KMS-11 (cell line): ENCODE measurements at regions not wholly inside any gene's neighbourhood (a gene's known extent, or its start where the extent isn't known, plus 50 kb on each side); places are given as distances from the start of the nearest gene placed in this dataset.

Experiments
- H2AFZ ChIP-seq: fragments of 200-600 bp; sonication (generic); 2 replicates; pipeline ENCODE4 v1.6.1; 2016; ENCODE audit warnings: antibody characterized with exemption, mixed run types, low read depth
- H3K27ac ChIP-seq: fragments of 200-600 bp; sonication (generic); 2 replicates; pipeline ENCODE4 v1.6.1; 2016; ENCODE audit warnings: mild to moderate bottlenecking, mixed run types
- H3K27me3 ChIP-seq: fragments of 200-600 bp; sonication (generic); 2 replicates; pipeline ENCODE4 v1.6.1; 2017; ENCODE audit warnings: mild to moderate bottlenecking, low read depth, mixed run types, moderate library complexity; ENCODE audit not compliant: insufficient read depth
- H3K36me3 ChIP-seq: fragments of 200-600 bp; sonication (generic); 2 replicates; pipeline ENCODE4 v1.6.1; 2017; ENCODE audit warnings: mild to moderate bottlenecking, mixed run types; ENCODE audit not compliant: insufficient read depth
- H3K4me1 ChIP-seq: fragments of 200-600 bp; sonication (generic); 2 replicates; pipeline ENCODE4 v1.6.1; 2016; ENCODE audit warnings: mild to moderate bottlenecking, low read depth, mixed run types; ENCODE audit not compliant: poor library complexity, severe bottlenecking
- H3K4me2 ChIP-seq: fragments of 200-600 bp; sonication (generic); 2 replicates; pipeline ENCODE4 v1.7.0; 2016; ENCODE audit warnings: mild to moderate bottlenecking, mixed run types
- H3K4me3 ChIP-seq: fragments of 200-600 bp; sonication (generic); IDR thresholded peaks from 2 replicates; pipeline ENCODE4 v1.6.1; 2017; ENCODE audit warnings: low read depth, low read length, mixed read lengths; ENCODE audit not compliant: insufficient read depth
- H3K79me2 ChIP-seq: fragments of 200-600 bp; sonication (generic); 2 replicates; pipeline ENCODE4 v1.6.1; 2016; ENCODE audit warnings: low read depth, mixed run types; ENCODE audit not compliant: insufficient read depth
- H3K9ac ChIP-seq: fragments of 200-600 bp; sonication (generic); 2 replicates; pipeline ENCODE4 v1.6.1; 2016; ENCODE audit warnings: mild to moderate bottlenecking, mixed run types
- H4K20me1 ChIP-seq: fragments of 200-600 bp; sonication (generic); 2 replicates; pipeline ENCODE4 v1.6.1; 2016; ENCODE audit warnings: mild to moderate bottlenecking, mixed run types; ENCODE audit not compliant: insufficient read depth
- CTCF ChIP-seq: fragments of 200-600 bp; sonication (generic); conservative IDR thresholded peaks from 2 replicates; pipeline ENCODE4 v1.6.1; 2017; ENCODE audit warnings: low read depth, mild to moderate bottlenecking, antibody characterized with exemption, low read length, moderate library complexity, mixed read lengths

GRCh38 chr10:106158241-106158640 lies 1006.3 kb downstream of the SORCS1 start:
- no peaks in the 10 kb centered on the region for H3K36me3 ChIP-seq

GRCh38 chr10:106147021-106147420 lies 1017.5 kb downstream of the SORCS1 start:
- no peaks in the 10 kb centered on the region for H3K79me2 ChIP-seq
- no peak overlapping the region for H3K4me3 ChIP-seq
- no peak overlapping the region for H3K9ac ChIP-seq
- no peak overlapping the region for H3K27ac ChIP-seq
- H3K36me3 ChIP-seq: no peaks in the 10 kb centered on the region
- H4K20me1 ChIP-seq: no peaks in the 10 kb centered on the region
- TF ChIP-seq CTCF: no peak
- H2AFZ ChIP-seq: no peak overlapping the region
- H3K4me2 ChIP-seq: no peak overlapping the region
- no peaks in the 10 kb centered on the region for H3K4me1 ChIP-seq
- H3K27me3 ChIP-seq: no peaks in the 10 kb centered on the region

More at GRCh38 chr10:106158241-106158640, 1006.3 kb downstream of the SORCS1 start:
- Histone ChIP-seq H3K27me3 (no peaks in the 10 kb centered on the region), H4K20me1 (no peaks in the 10 kb centered on the region), H3K27ac (no peak overlapping the region), H3K9ac (no peak overlapping the region), H2AFZ (no peak overlapping the region), H3K79me2 (no peaks in the 10 kb centered on the region), H3K4me3 (no peak overlapping the region), H3K4me2 (no peak overlapping the region), H3K4me1 (no peaks in the 10 kb centered on the region)
- no peak for TF ChIP-seq CTCF

GRCh38 chr10:106139915-106140314 lies 1024.6 kb downstream of the SORCS1 start:
- no peak overlapping the region for H3K4me3 ChIP-seq
- H3K4me1 ChIP-seq: no peaks in the 10 kb centered on the region
- H4K20me1 ChIP-seq: no peaks in the 10 kb centered on the region
- H3K9ac ChIP-seq: no peak overlapping the region
- H2AFZ ChIP-seq: no peak overlapping the region
- H3K27ac ChIP-seq: no peak overlapping the region
- no peaks in the 10 kb centered on the region for H3K27me3 ChIP-seq
- no peaks in the 10 kb centered on the region for H3K79me2 ChIP-seq
- H3K4me2 ChIP-seq: no peak overlapping the region
- TF ChIP-seq CTCF: no peak
- no peaks in the 10 kb centered on the region for H3K36me3 ChIP-seq

- H3K4me3 ChIP-seq: no peak overlapping the region
- no peaks in the 10 kb centered on the region for H3K36me3 ChIP-seq
- no peak overlapping the region for H3K9ac ChIP-seq
- no peaks in the 10 kb centered on the region for H3K4me1 ChIP-seq
- no peak overlapping the region for H3K4me2 ChIP-seq
- no peak overlapping the region for H2AFZ ChIP-seq
- no peak for TF ChIP-seq CTCF
- H4K20me1 ChIP-seq: no peaks in the 10 kb centered on the region
- no peak overlapping the region for H3K27ac ChIP-seq
- H3K79me2 ChIP-seq: no peaks in the 10 kb centered on the region
- no peaks in the 10 kb centered on the region for H3K27me3 ChIP-seq
Observed at GRCh38 chr10:106136175-106136574, 1028.3 kb downstream of the SORCS1 start.
